ENCODE measurements at regions not wholly inside any gene's neighbourhood (a gene's known extent, or its start where the extent isn't known, plus 50 kb on each side); places are given as distances from the start of the nearest gene placed in this dataset.

GRCh38 chr7:53800746-53801145 is 741.4 kb upstream of the VSTM2A start:
- Mint-ChIP-seq H3K36me3 (no peaks in the 10 kb centered on the region), H3K4me1 (no peaks in the 10 kb centered on the region), H3K27me3 (ENCODE audit: low read depth in 3 of 3) (no peaks in the 10 kb centered on the region), H3K9me3 (peaks cover 2 to 16% (median 6%) of the 10 kb centered on the region in 7 donors), H3K27ac (no peak overlapping the region), H3K4me3 (no peak overlapping the region)
- no peaks in the 10 kb centered on the region for H4K20me1 ChIP-seq (ENCODE audit: insufficient read depth, low read length)
- H3K9ac ChIP-seq (ENCODE audit: insufficient read depth, low read length, poor library complexity, severe bottlenecking), result no peak overlapping the region
- no peak overlapping the region for H3K4me2 ChIP-seq (replicated peaks; ENCODE audit: extremely low read depth, low read length, poor library complexity, severe bottlenecking)
- no peak overlapping the region for H3K4me3 ChIP-seq (replicated peaks in 1 of 3; ENCODE audit: low read depth in 2 of 3, low read length in 3 of 3)
- no peak for DNase-seq
- intact Hi-C loops (cut with micrococcal nuclease), result no loop called here
- peaks cover 13 to 36% of the 10 kb centered on the region in 2 donors for H3K9me3 ChIP-seq (replicated peaks in 1 of 2; ENCODE audit: control insufficient read depth in 1 of 2, insufficient read depth in 1 of 2, low read length in 2 of 2)
- H2AFZ ChIP-seq (ENCODE audit: insufficient read depth, low read depth, low read length, poor library complexity, severe bottlenecking), result no peak overlapping the region
- H3K27me3 ChIP-seq (ENCODE audit: control insufficient read depth in 2 of 2, insufficient read depth in 2 of 2, low read length in 2 of 2), result no peaks in the 10 kb centered on the region
- H3K79me2 ChIP-seq (ENCODE audit: insufficient read depth, low read length), result no peaks in the 10 kb centered on the region
- TF ChIP-seq CTCF (IDR thresholded peaks at IDR 0.05), result no peak
- H3K4me1 ChIP-seq (ENCODE audit: control insufficient read depth in 1 of 2, insufficient read depth in 2 of 2, low read length in 2 of 2), result no peaks in the 10 kb centered on the region
- no peaks in the 10 kb centered on the region for H3K36me3 ChIP-seq (replicated peaks in 1 of 2; ENCODE audit: control insufficient read depth in 1 of 2, insufficient read depth in 2 of 2, low read length in 2 of 2)
- no CpG with 5 or more reads among the region's 4 CpGs for WGBS (ENCODE audit: insufficient coverage)
- no peak overlapping the region for H3K27ac ChIP-seq (ENCODE audit: low read depth in 1 of 2, low read length in 2 of 2)

- no peaks in the 10 kb centered on the region for H3K4me1 Mint-ChIP-seq
- H3K27me3 Mint-ChIP-seq (ENCODE audit: low read depth in 3 of 3), result no peaks in the 10 kb centered on the region
- H3K4me3 Mint-ChIP-seq, result no peak overlapping the region
- peaks cover 9 to 20% of the 10 kb centered on the region in 2 donors for H3K9me3 ChIP-seq (replicated peaks in 1 of 2; ENCODE audit: control insufficient read depth in 1 of 2, insufficient read depth in 1 of 2, low read length in 2 of 2)
- no peaks in the 10 kb centered on the region for H3K36me3 Mint-ChIP-seq
- H3K4me3 ChIP-seq (replicated peaks in 1 of 3; ENCODE audit: low read depth in 2 of 3, low read length in 3 of 3), result no peak overlapping the region
- H3K4me1 ChIP-seq (ENCODE audit: control insufficient read depth in 1 of 2, insufficient read depth in 2 of 2, low read length in 2 of 2), result no peaks in the 10 kb centered on the region
- no peak for TF ChIP-seq CTCF (IDR thresholded peaks at IDR 0.05)
- DNase-seq, result no peak
- no peak overlapping the region for H3K4me2 ChIP-seq (replicated peaks; ENCODE audit: extremely low read depth, low read length, poor library complexity, severe bottlenecking)
- H3K27me3 ChIP-seq (ENCODE audit: control insufficient read depth in 2 of 2, insufficient read depth in 2 of 2, low read length in 2 of 2), result no peaks in the 10 kb centered on the region
- no peak overlapping the region for H3K9ac ChIP-seq (ENCODE audit: insufficient read depth, low read length, poor library complexity, severe bottlenecking)
- intact Hi-C loops (cut with micrococcal nuclease), result no loop called here
- no peaks in the 10 kb centered on the region for H3K79me2 ChIP-seq (ENCODE audit: insufficient read depth, low read length)
- H2AFZ ChIP-seq (ENCODE audit: insufficient read depth, low read depth, low read length, poor library complexity, severe bottlenecking), result no peak overlapping the region
- no peaks in the 10 kb centered on the region for H4K20me1 ChIP-seq (ENCODE audit: insufficient read depth, low read length)
- no peaks in the 10 kb centered on the region for H3K36me3 ChIP-seq (replicated peaks in 1 of 2; ENCODE audit: control insufficient read depth in 1 of 2, insufficient read depth in 2 of 2, low read length in 2 of 2)
- peaks cover 1 to 16% (median 3%) of the 10 kb centered on the region in 7 donors for H3K9me3 Mint-ChIP-seq
- H3K27ac Mint-ChIP-seq, result no peak overlapping the region
- no peak overlapping the region for H3K27ac ChIP-seq (ENCODE audit: low read depth in 1 of 2, low read length in 2 of 2)
Observed at GRCh38 chr7:53806119-53806518, 736.1 kb upstream of the VSTM2A start.

Measured in CD14-positive monocyte (primary cell).